ENCODE measurements at regions not wholly inside any gene's neighbourhood (a gene's known extent, or its start where the extent isn't known, plus 50 kb on each side); places are given as distances from the start of the nearest gene placed in this dataset.
A peak's percentile ranks its signal among the peaks of the same experiment; 100 is the strongest.

- ATAC-seq (ENCODE audit: poor library complexity): no peak
- peak in 1 of 14 experiments; percentile 5 for DNase-seq
- Histone ChIP-seq H3K4me1 (ENCODE audit: insufficient read depth, low read length) (no peaks in the 10 kb centered on the region), H3K36me3 (ENCODE audit: insufficient read depth, low read length) (no peaks in the 10 kb centered on the region), H3K9me3 (ENCODE audit: control insufficient read depth in 1 of 2, insufficient read depth in 1 of 2, low read length in 2 of 2) (peaks cover 0 to 8% of the 10 kb centered on the region in 2 experiments), H3K27ac (ENCODE audit: low read depth in 1 of 2, low read length in 2 of 2) (no peak overlapping the region), H3K4me3 (ENCODE audit: low read length) (no peak overlapping the region), H3K27me3 (ENCODE audit: control insufficient read depth in 1 of 2, insufficient read depth in 2 of 2, low read length in 2 of 2) (no peaks in the 10 kb centered on the region)
- Mint-ChIP-seq H3K4me1 (ENCODE audit: low read depth) (no peaks in the 10 kb centered on the region), H3K36me3 (ENCODE audit: low read depth) (no peaks in the 10 kb centered on the region), H3K4me3 (no peak overlapping the region), H3K27me3 (peaks cover 12% of the 10 kb centered on the region), H3K9me3 (no peaks in the 10 kb centered on the region), H3K27ac (no peak overlapping the region)
- ChIA-PET POLR2A (no interaction called here), CTCF (no interaction called here)
- intact Hi-C loops (cut with DNase I, micrococcal nuclease): no loop called here
- TF ChIP-seq, protein P1, sequence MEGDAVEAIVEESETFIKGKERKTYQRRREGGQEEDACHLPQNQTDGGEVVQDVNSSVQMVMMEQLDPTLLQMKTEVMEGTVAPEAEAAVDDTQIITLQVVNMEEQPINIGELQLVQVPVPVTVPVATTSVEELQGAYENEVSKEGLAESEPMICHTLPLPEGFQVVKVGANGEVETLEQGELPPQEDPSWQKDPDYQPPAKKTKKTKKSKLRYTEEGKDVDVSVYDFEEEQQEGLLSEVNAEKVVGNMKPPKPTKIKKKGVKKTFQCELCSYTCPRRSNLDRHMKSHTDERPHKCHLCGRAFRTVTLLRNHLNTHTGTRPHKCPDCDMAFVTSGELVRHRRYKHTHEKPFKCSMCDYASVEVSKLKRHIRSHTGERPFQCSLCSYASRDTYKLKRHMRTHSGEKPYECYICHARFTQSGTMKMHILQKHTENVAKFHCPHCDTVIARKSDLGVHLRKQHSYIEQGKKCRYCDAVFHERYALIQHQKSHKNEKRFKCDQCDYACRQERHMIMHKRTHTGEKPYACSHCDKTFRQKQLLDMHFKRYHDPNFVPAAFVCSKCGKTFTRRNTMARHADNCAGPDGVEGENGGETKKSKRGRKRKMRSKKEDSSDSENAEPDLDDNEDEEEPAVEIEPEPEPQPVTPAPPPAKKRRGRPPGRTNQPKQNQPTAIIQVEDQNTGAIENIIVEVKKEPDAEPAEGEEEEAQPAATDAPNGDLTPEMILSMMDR (IDR thresholded peaks at IDR 0.05): no peak
Observed at GRCh38 chr12:59389968-59390576, 205.8 kb upstream of the SLC16A7 start.

- no peak for ATAC-seq (ENCODE audit: poor library complexity)
- no peaks in the 10 kb centered on the region for H3K4me1 ChIP-seq (ENCODE audit: insufficient read depth, low read length)
- TF ChIP-seq, protein P1 (IDR thresholded peaks at IDR 0.05): no peak
- Mint-ChIP-seq H3K4me3 (no peak overlapping the region), H3K27ac (no peak overlapping the region), H3K4me1 (ENCODE audit: low read depth) (no peaks in the 10 kb centered on the region), H3K36me3 (ENCODE audit: low read depth) (no peaks in the 10 kb centered on the region), H3K9me3 (no peaks in the 10 kb centered on the region), H3K27me3 (peaks cover 12% of the 10 kb centered on the region)
- H3K4me3 ChIP-seq (ENCODE audit: low read length): no peak overlapping the region
- no peaks in the 10 kb centered on the region for H3K27me3 ChIP-seq (ENCODE audit: control insufficient read depth in 1 of 2, insufficient read depth in 2 of 2, low read length in 2 of 2)
- no peaks in the 10 kb centered on the region for H3K36me3 ChIP-seq (ENCODE audit: insufficient read depth, low read length)
- intact Hi-C loops (cut with DNase I, micrococcal nuclease): no loop called here
- CTCF ChIA-PET: no interaction called here
- no peak for DNase-seq
- H3K27ac ChIP-seq (ENCODE audit: low read depth in 1 of 2, low read length in 2 of 2): no peak overlapping the region
- H3K9me3 ChIP-seq (ENCODE audit: control insufficient read depth in 1 of 2, insufficient read depth in 1 of 2, low read length in 2 of 2): peaks cover 0 to 8% of the 10 kb centered on the region in 2 experiments
- POLR2A ChIA-PET: no interaction called here
Observed at GRCh38 chr12:59388694-59389093, 207.1 kb upstream of the SLC16A7 start.

DNA sequence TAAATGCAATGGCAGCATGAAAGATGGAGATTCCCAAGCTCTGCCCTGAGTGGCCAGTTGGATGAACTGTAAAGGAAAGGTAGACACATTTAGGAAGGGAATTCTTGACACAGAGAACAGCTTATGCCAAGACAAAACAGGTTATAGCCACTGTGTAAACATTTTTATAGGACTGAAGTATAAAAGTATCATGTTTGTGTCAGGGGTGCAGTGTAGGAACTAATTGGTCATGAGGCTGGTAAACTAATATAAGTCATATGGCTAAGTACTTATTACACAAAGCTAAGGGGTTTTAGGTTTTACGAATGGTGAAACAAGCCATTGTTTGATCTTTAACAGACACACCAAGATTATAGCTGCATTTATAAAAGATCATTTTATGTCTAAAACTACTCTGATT lies 207.7 kb upstream of the SLC16A7 start:
- DNase-seq: no peak
- Histone ChIP-seq H3K36me3 (ENCODE audit: insufficient read depth, low read length) (no peaks in the 10 kb centered on the region), H3K27ac (ENCODE audit: low read depth in 1 of 2, low read length in 2 of 2) (no peak overlapping the region), H3K4me1 (ENCODE audit: insufficient read depth, low read length) (no peaks in the 10 kb centered on the region), H3K27me3 (ENCODE audit: control insufficient read depth in 1 of 2, insufficient read depth in 2 of 2, low read length in 2 of 2) (no peaks in the 10 kb centered on the region), H3K4me3 (ENCODE audit: low read length) (no peak overlapping the region), H3K9me3 (ENCODE audit: control insufficient read depth in 1 of 2, insufficient read depth in 1 of 2, low read length in 2 of 2) (peaks cover 0 to 8% of the 10 kb centered on the region in 2 experiments)
- CTCF ChIA-PET: no interaction called here
- TF ChIP-seq, protein P1 (IDR thresholded peaks at IDR 0.05): no peak
- no peak overlapping the region for H3K27ac Mint-ChIP-seq
- no peaks in the 10 kb centered on the region for H3K9me3 Mint-ChIP-seq
- peaks cover 12% of the 10 kb centered on the region for H3K27me3 Mint-ChIP-seq
- H3K4me1 Mint-ChIP-seq (ENCODE audit: low read depth): no peaks in the 10 kb centered on the region
- intact Hi-C loops (cut with DNase I, micrococcal nuclease): no loop called here
- H3K36me3 Mint-ChIP-seq (ENCODE audit: low read depth): no peaks in the 10 kb centered on the region
- no peak for ATAC-seq (ENCODE audit: poor library complexity)
- H3K4me3 Mint-ChIP-seq: no peak overlapping the region
- POLR2A ChIA-PET: no interaction called here
